Endodermal cell (in vitro differentiated cells): ENCODE measurements at regions not wholly inside any gene's neighbourhood (a gene's known extent, or its start where the extent isn't known, plus 50 kb on each side); places are given as distances from the start of the nearest gene placed in this dataset.
A peak's percentile ranks its signal among the peaks of the same experiment; 100 is the strongest.

Experiments
- DNase-seq: peaks from one replicate; pipeline ENCODE4 v3.0.0-alpha.2; 2017
- H3K27ac ChIP-seq: 2 replicates; pipeline ENCODE4 v1.5.1; 2013; ENCODE audit warnings: mild to moderate bottlenecking, low read depth, low read length, moderate library complexity
- H3K27me3 ChIP-seq: 2 replicates; pipeline ENCODE4 v1.6.1; 2013; ENCODE audit warnings: mild to moderate bottlenecking, low read length, moderate library complexity; ENCODE audit not compliant: insufficient read depth, control insufficient read depth, poor library complexity, severe bottlenecking
- H3K36me3 ChIP-seq: 2 replicates; pipeline ENCODE4 v1.7.0; 2013; ENCODE audit warnings: mild to moderate bottlenecking, low read length, moderate library complexity; ENCODE audit not compliant: control insufficient read depth, insufficient read depth
- H3K4me1 ChIP-seq: one replicate; pipeline ENCODE4 v1.7.0; 2013; ENCODE audit warnings: low read length; ENCODE audit not compliant: control insufficient read depth, insufficient read depth
- H3K4me3 ChIP-seq: 2 replicates; pipeline ENCODE4 v1.5.1; 2013; ENCODE audit warnings: mild to moderate bottlenecking, low read length, moderate library complexity
- H3K9ac ChIP-seq: 2 replicates; pipeline ENCODE4 v1.6.1; 2013; ENCODE audit warnings: mild to moderate bottlenecking, low read length, moderate library complexity; ENCODE audit not compliant: poor library complexity, severe bottlenecking; ENCODE audit errors: extremely low read depth
- H3K9me3 ChIP-seq: 2 replicates; pipeline ENCODE4 v1.6.1; 2013; ENCODE audit warnings: mild to moderate bottlenecking, low read length, moderate library complexity; ENCODE audit not compliant: control insufficient read depth
- H3K27ac Mint-ChIP-seq: 2 replicates; pipeline ENCODE4 v1.8.0; 2020; ENCODE audit warnings: mixed read lengths
- H3K27me3 Mint-ChIP-seq: 2 replicates; pipeline ENCODE4 v1.8.0; 2021; ENCODE audit warnings: mild to moderate bottlenecking, mixed read lengths; ENCODE audit not compliant: insufficient read depth
- H3K36me3 Mint-ChIP-seq: 2 replicates; pipeline ENCODE4 v1.8.0; 2020; ENCODE audit warnings: low read depth, mixed read lengths
- H3K4me1 Mint-ChIP-seq: 2 replicates; pipeline ENCODE4 v1.8.0; 2020; ENCODE audit warnings: mixed read lengths
- H3K4me3 Mint-ChIP-seq: 2 replicates; pipeline ENCODE4 v1.8.0; 2020; ENCODE audit warnings: mild to moderate bottlenecking, moderate library complexity, mixed read lengths
- H3K9me3 Mint-ChIP-seq: 2 replicates; pipeline ENCODE4 v1.8.0; 2020; ENCODE audit warnings: mild to moderate bottlenecking, mixed read lengths
- CTCF ChIP-seq: fragments of 200-600 bp; sonication (generic); conservative IDR thresholded peaks from 2 replicates; pipeline ENCODE4 v1.5.0; 2021; ENCODE audit warnings: antibody characterized with exemption, mild to moderate bottlenecking
- WGBS, 2 experiments: methylation state at CpG; one replicate each; pipeline versions ENCODE4 v1.1.5 to v1.1.7; 2013; ENCODE audit warnings: missing lambda C conversion rate in 2 of 2, mixed read lengths in 1 of 2; ENCODE audit not compliant: insufficient coverage in 1 of 2, insufficient read length in 1 of 2; 5-methylcytosine and 5-hydroxymethylcytosine counted together

DNA sequence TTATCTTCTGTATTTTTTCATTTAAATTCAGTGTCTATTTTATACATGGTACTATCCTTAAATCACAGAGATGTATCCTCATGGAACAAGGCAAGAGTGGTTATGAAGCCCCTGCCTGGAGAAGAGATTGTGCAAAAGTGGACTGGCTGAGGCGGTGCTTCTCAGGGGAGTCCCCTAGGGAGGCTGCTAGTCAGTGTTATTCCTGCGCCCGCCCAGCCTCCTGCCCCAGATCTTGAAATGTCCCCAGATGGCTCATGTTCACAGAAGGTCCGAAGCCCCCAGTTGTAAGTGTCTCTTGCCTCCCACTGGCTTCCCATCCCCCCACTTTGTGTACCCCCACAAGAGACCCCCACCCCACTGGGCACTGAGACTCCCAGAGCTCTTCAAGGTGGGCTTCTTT is 366.9 kb downstream of the TNS3 start:
- H3K27ac ChIP-seq = no peak overlapping the region
- H3K4me3 Mint-ChIP-seq = no peak overlapping the region

GRCh38 chr7:47213276-47213675 is 368.6 kb downstream of the TNS3 start:
- Mint-ChIP-seq H3K36me3 (no peaks in the 10 kb centered on the region), H3K4me3 (no peak overlapping the region), H3K27ac (no peak overlapping the region), H3K9me3 (peaks cover 2% of the 10 kb centered on the region), H3K27me3 (peaks cover 4% of the 10 kb centered on the region), H3K4me1 (peaks cover under 1% of the 10 kb centered on the region)
- Histone ChIP-seq H3K36me3 (no peaks in the 10 kb centered on the region), H3K27ac (no peak overlapping the region), H3K9ac (no peak overlapping the region), H3K27me3 (no peaks in the 10 kb centered on the region), H3K4me1 (no peaks in the 10 kb centered on the region), H3K9me3 (peaks cover 8% of the 10 kb centered on the region), H3K4me3 (no peak overlapping the region)
- no peak for TF ChIP-seq CTCF
- no peak for DNase-seq
- 94 to 96% methylated on average over 4 to 5 of the region's 5 CpGs for WGBS, 2 experiments

More for the DNA sequence above, 366.9 kb downstream of the TNS3 start:
- no peak for TF ChIP-seq CTCF
- Mint-ChIP-seq H3K9me3 (peaks cover 2% of the 10 kb centered on the region), H3K36me3 (no peaks in the 10 kb centered on the region), H3K4me1 (peaks cover 7% of the 10 kb centered on the region), H3K27ac (no peak overlapping the region), H3K27me3 (peaks cover 4% of the 10 kb centered on the region)
- Histone ChIP-seq H3K4me1 (no peaks in the 10 kb centered on the region), H3K27me3 (no peaks in the 10 kb centered on the region), H3K9me3 (peaks cover 8% of the 10 kb centered on the region), H3K4me3 (no peak overlapping the region), H3K9ac (no peak overlapping the region), H3K36me3 (no peaks in the 10 kb centered on the region)
- DNase-seq = no peak
- WGBS, 2 experiments = 93 to 100% methylated on average over 4 of the region's 4 CpGs

GRCh38 chr7:47211519-47211973 is 370.4 kb downstream of the TNS3 start:
- no peak overlapping the region for H3K9ac ChIP-seq
- H3K4me3 ChIP-seq = no peak overlapping the region
- H3K27me3 ChIP-seq = no peaks in the 10 kb centered on the region
- 71 to 78% methylated on average over 4 to 5 of the region's 5 CpGs for WGBS, 2 experiments
- H3K9me3 ChIP-seq = peaks cover 8% of the 10 kb centered on the region
- no peak overlapping the region for H3K4me3 Mint-ChIP-seq
- H3K27ac Mint-ChIP-seq = no peak overlapping the region
- no peak for TF ChIP-seq CTCF
- no peak overlapping the region for H3K27ac ChIP-seq
- H3K36me3 Mint-ChIP-seq = no peaks in the 10 kb centered on the region
- no peaks in the 10 kb centered on the region for H3K36me3 ChIP-seq
- H3K27me3 Mint-ChIP-seq = peaks cover 4% of the 10 kb centered on the region
- no peaks in the 10 kb centered on the region for H3K4me1 ChIP-seq
- DNase-seq = peak; percentile 57
- no peaks in the 10 kb centered on the region for H3K4me1 Mint-ChIP-seq
- H3K9me3 Mint-ChIP-seq = peaks cover 3% of the 10 kb centered on the region
